HepG2 (cell line): ENCODE measurements at regions not wholly inside any gene's neighbourhood (a gene's known extent, or its start where the extent isn't known, plus 50 kb on each side); places are given as distances from the start of the nearest gene placed in this dataset.

Experiments used
- ATAC-seq: fragments of 200-7000 bp; cut with Tn5 transposase; 3 replicates; pipeline ENCODE4 v1.9.1; 2020; ENCODE audit warnings: mild to moderate bottlenecking, moderate library complexity
- BruUV-seq: library from RNA; stranded (reverse); fragments of 400-500 nt; replicated peaks from 2 replicates; lab custom pipeline; 2021; lab: Mats Ljungman, UMichigan
- CTCF ChIA-PET: fragments of 300-600 bp; formaldehyde crosslinking; extraction: SDS; loops from one replicate; lab custom pipeline; 2021; ENCODE audit warnings: low total read pairs, inconsistent platforms, low intra/inter-chr PET ratio; lab: Yijun Ruan, JAX
- POLR2A ChIA-PET: fragments of 350-600 bp; sonication (Branson Sonifier 250); formaldehyde crosslinking; loops from one replicate; lab custom pipeline; 2020; ENCODE audit warnings: antibody characterized with exemption, inconsistent platforms; lab: Yijun Ruan, JAX
- DNase-seq: peaks from one replicate; pipeline ENCODE4 v3.0.0-alpha.2; 2015; ENCODE audit warnings: low spot score
- FAIRE-seq: peaks from 3 replicates; lab custom pipeline; 2011; peaks lifted over from hg19 to GRCh38; lab: Jason Lieb, UNC
- H2AFZ ChIP-seq: one replicate; pipeline ENCODE4 v1.6.1; 2011; ENCODE audit warnings: low read length, inconsistent platforms
- H3K27ac ChIP-seq: fragments of 300-600 bp; 3 replicates; pipeline ENCODE4 v1.8.0; 2011; ENCODE audit warnings: mixed run types, mild to moderate bottlenecking, mixed read lengths, low read length, inconsistent platforms; ENCODE audit not compliant: insufficient read depth; ENCODE audit errors: extremely low read length
- H3K27me3 ChIP-seq, 2 experiments: fragments of 200-600 bp in 1 of 2; 2 replicates in 1 of 2; 3 replicates in 1 of 2; pipeline versions ENCODE4 v1.6.0 to v1.8.0; 2011; ENCODE audit warnings: low read length in 2 of 2, mild to moderate bottlenecking in 2 of 2, moderate library complexity in 2 of 2, inconsistent platforms in 1 of 2; ENCODE audit not compliant: insufficient read depth in 2 of 2, control insufficient read depth in 1 of 2
- H3K36me3 ChIP-seq, 2 experiments: fragments of 200-600 bp in 1 of 2; replicated peaks in 1 of 2; 2 replicates in 1 of 2; 3 replicates in 1 of 2; pipeline versions ENCODE4 v1.5.1 to v1.8.0; 2011; ENCODE audit warnings: low read length in 2 of 2, inconsistent platforms in 1 of 2; ENCODE audit not compliant: insufficient read depth in 2 of 2, control insufficient read depth in 1 of 2
- H3K4me1 ChIP-seq: 2 replicates; pipeline ENCODE4 v1.5.1; 2012; ENCODE audit warnings: low read length, inconsistent platforms; ENCODE audit not compliant: insufficient read depth
- H3K4me2 ChIP-seq: 2 replicates; pipeline ENCODE4 v1.6.0; 2011; ENCODE audit warnings: low read depth, low read length, inconsistent platforms
- H3K4me3 ChIP-seq, 3 experiments: fragments of 200-600 bp in 1 of 3; sonication (generic), shearing (Covaris generic) in 1 of 3; replicated peaks in 1 of 3; 2 replicates each; pipeline ENCODE4 v1.5.1; 2011 to 2016; ENCODE audit warnings: low read length in 3 of 3, inconsistent platforms in 2 of 3, low read depth in 2 of 3, mild to moderate bottlenecking in 2 of 3, control low read depth in 1 of 3, mixed read lengths in 1 of 3; ENCODE audit not compliant: insufficient read depth in 1 of 3
- H3K79me2 ChIP-seq: one replicate; pipeline ENCODE4 v1.6.1; 2011; ENCODE audit warnings: low read length, inconsistent platforms; ENCODE audit not compliant: insufficient read depth
- H3K9ac ChIP-seq: 2 replicates; pipeline ENCODE4 v1.6.0; 2011; ENCODE audit warnings: mild to moderate bottlenecking, low read depth, low read length, inconsistent platforms; ENCODE audit not compliant: insufficient read depth
- H3K9me3 ChIP-seq: 2 replicates; pipeline ENCODE4 v1.5.1; 2012; ENCODE audit warnings: mild to moderate bottlenecking, low read length
- H4K20me1 ChIP-seq: 2 replicates; pipeline ENCODE4 v1.6.0; 2011; ENCODE audit warnings: inconsistent platforms, mild to moderate bottlenecking, low read length, moderate library complexity; ENCODE audit not compliant: insufficient read depth
- ATM ChIP-seq: fragments of 450-650 bp; IDR thresholded peaks from 2 replicates; pipeline ENCODE4 v1.7.1; 2017; ENCODE audit warnings: mild to moderate bottlenecking, borderline replicate concordance
- KLF11 ChIP-seq: IDR thresholded peaks from 2 replicates; pipeline ENCODE4 v1.6.1; 2016; ENCODE audit warnings: missing compliant biosample characterization
- MIER3 ChIP-seq: IDR thresholded peaks from 2 replicates; pipeline ENCODE4 v1.6.1; 2016; ENCODE audit warnings: missing compliant biosample characterization, borderline replicate concordance
- MTA1 ChIP-seq: sonication (generic); formaldehyde crosslinking; IDR thresholded peaks from 2 replicates; pipeline ENCODE4 v1.4.0; 2020; ENCODE audit warnings: missing genetic modification reagents, mild to moderate bottlenecking, borderline replicate concordance
- PAX8 ChIP-seq: sonication (generic); formaldehyde crosslinking; IDR thresholded peaks from 2 replicates; pipeline ENCODE4 v1.8.0; 2022; ENCODE audit warnings: mild to moderate bottlenecking, missing genetic modification reagents, borderline replicate concordance
- POLR2AphosphoS2 ChIP-seq: IDR thresholded peaks from 2 replicates; pipeline ENCODE4 v1.6.1; 2011; ENCODE audit warnings: low read depth, low read length, improper control_type of control experiment
- RFXANK ChIP-seq: IDR thresholded peaks from 2 replicates; pipeline ENCODE4 v1.6.1; 2016
- SAP130 ChIP-seq: IDR thresholded peaks from 2 replicates; pipeline ENCODE4 v1.6.1; 2016; ENCODE audit warnings: low read depth
- ZFP36 ChIP-seq: fragments of 150-350 bp; IDR thresholded peaks from 2 replicates; pipeline ENCODE4 v1.6.1; 2018; ENCODE audit warnings: borderline replicate concordance, low read length, low read depth; ENCODE audit not compliant: partially characterized antibody
- ZNF205 ChIP-seq: IDR thresholded peaks from 2 replicates; pipeline ENCODE4 v1.6.1; 2018; ENCODE audit warnings: missing biosample characterization, missing genetic modification reagents
- ZNF383 ChIP-seq: sonication (generic); formaldehyde crosslinking; IDR thresholded peaks from 2 replicates; pipeline ENCODE4 v1.4.0; 2020; ENCODE audit warnings: missing genetic modification reagents, mild to moderate bottlenecking, borderline replicate concordance
- ZNF430 ChIP-seq: sonication (generic); formaldehyde crosslinking; IDR thresholded peaks from 2 replicates; pipeline ENCODE4 v1.9.0; 2021; ENCODE audit warnings: mild to moderate bottlenecking, missing genetic modification reagents
- ZNF460 ChIP-seq: sonication (generic); formaldehyde crosslinking; IDR thresholded peaks from 2 replicates; pipeline ENCODE4 v1.5.1; 2020; ENCODE audit warnings: missing genetic modification reagents, mild to moderate bottlenecking, borderline replicate concordance
- ZNF660 ChIP-seq: sonication (generic); formaldehyde crosslinking; IDR thresholded peaks from 2 replicates; pipeline ENCODE4 v1.5.1; 2020; ENCODE audit warnings: mild to moderate bottlenecking, low read depth, missing genetic modification reagents, borderline replicate concordance
- WGBS: methylation state at CpG from one replicate; pipeline ENCODE4 v1.1.6; 2017; ENCODE audit warnings: low lambda C conversion rate; 5-methylcytosine and 5-hydroxymethylcytosine counted together
- in situ Hi-C: cut with HindIII; loops from 2 replicates; pipeline ENCODE4 v1.10.0; 2017; ENCODE audit warnings: low pct_unique_long_range_greater_than_20kb; ENCODE audit not compliant: extremely low pct_ligation_motif_present
- intact Hi-C: fragments of 100-400 bp; cut with micrococcal nuclease; formaldehyde crosslinking; loops from one replicate; pipeline ENCODE4 v1.10.0; 2022; ENCODE audit not compliant: unreplicated experiment
- TF ChIP-seq, protein P1 (sequence below): sonication (generic); formaldehyde crosslinking; IDR thresholded peaks from 2 replicates; pipeline ENCODE4 v1.4.0; 2020; ENCODE audit warnings: missing genetic modification reagents, borderline replicate concordance
- TF ChIP-seq, protein P2 (sequence below): sonication (generic); formaldehyde crosslinking; IDR thresholded peaks from 2 replicates; pipeline ENCODE4 v1.4.0; 2020; ENCODE audit warnings: low read depth, mild to moderate bottlenecking, missing genetic modification reagents

- no peak overlapping the region for H2AFZ ChIP-seq
- DNase-seq (no peak), FAIRE-seq (no peak), ATAC-seq (no peak)
- H3K36me3 ChIP-seq: no peaks in the 10 kb centered on the region
- intact Hi-C loops (no loop called here), in situ Hi-C loops (no loop called here)
- no peak for TF ChIP-seq ATM
- no peak for TF ChIP-seq KLF11
- no peak for TF ChIP-seq ZFP36
- TF ChIP-seq SAP130 (CRISPR knock-in tag): no peak
- TF ChIP-seq MTA1: no peak
- TF ChIP-seq, protein P1, sequence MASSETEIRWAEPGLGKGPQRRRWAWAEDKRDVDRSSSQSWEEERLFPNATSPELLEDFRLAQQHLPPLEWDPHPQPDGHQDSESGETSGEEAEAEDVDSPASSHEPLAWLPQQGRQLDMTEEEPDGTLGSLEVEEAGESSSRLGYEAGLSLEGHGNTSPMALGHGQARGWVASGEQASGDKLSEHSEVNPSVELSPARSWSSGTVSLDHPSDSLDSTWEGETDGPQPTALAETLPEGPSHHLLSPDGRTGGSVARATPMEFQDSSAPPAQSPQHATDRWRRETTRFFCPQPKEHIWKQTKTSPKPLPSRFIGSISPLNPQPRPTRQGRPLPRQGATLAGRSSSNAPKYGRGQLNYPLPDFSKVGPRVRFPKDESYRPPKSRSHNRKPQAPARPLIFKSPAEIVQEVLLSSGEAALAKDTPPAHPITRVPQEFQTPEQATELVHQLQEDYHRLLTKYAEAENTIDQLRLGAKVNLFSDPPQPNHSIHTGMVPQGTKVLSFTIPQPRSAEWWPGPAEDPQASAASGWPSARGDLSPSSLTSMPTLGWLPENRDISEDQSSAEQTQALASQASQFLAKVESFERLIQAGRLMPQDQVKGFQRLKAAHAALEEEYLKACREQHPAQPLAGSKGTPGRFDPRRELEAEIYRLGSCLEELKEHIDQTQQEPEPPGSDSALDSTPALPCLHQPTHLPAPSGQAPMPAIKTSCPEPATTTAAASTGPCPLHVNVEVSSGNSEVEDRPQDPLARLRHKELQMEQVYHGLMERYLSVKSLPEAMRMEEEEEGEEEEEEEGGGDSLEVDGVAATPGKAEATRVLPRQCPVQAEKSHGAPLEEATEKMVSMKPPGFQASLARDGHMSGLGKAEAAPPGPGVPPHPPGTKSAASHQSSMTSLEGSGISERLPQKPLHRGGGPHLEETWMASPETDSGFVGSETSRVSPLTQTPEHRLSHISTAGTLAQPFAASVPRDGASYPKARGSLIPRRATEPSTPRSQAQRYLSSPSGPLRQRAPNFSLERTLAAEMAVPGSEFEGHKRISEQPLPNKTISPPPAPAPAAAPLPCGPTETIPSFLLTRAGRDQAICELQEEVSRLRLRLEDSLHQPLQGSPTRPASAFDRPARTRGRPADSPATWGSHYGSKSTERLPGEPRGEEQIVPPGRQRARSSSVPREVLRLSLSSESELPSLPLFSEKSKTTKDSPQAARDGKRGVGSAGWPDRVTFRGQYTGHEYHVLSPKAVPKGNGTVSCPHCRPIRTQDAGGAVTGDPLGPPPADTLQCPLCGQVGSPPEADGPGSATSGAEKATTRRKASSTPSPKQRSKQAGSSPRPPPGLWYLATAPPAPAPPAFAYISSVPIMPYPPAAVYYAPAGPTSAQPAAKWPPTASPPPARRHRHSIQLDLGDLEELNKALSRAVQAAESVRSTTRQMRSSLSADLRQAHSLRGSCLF (CRISPR knock-in tag): no peak
- no peak for TF ChIP-seq RFXANK (CRISPR knock-in tag)
- no peak for TF ChIP-seq ZNF460 (CRISPR knock-in tag)
- no peak for TF ChIP-seq ZNF430 (CRISPR knock-in tag)
- TF ChIP-seq ZNF205 (CRISPR knock-in tag): no peak
- no peak for TF ChIP-seq ZNF660
- no peak for TF ChIP-seq PAX8
- no peak for TF ChIP-seq ZNF383 (CRISPR knock-in tag)
- TF ChIP-seq MIER3 (CRISPR knock-in tag): no peak
- TF ChIP-seq POLR2AphosphoS2: no peak
- TF ChIP-seq, protein P2, sequence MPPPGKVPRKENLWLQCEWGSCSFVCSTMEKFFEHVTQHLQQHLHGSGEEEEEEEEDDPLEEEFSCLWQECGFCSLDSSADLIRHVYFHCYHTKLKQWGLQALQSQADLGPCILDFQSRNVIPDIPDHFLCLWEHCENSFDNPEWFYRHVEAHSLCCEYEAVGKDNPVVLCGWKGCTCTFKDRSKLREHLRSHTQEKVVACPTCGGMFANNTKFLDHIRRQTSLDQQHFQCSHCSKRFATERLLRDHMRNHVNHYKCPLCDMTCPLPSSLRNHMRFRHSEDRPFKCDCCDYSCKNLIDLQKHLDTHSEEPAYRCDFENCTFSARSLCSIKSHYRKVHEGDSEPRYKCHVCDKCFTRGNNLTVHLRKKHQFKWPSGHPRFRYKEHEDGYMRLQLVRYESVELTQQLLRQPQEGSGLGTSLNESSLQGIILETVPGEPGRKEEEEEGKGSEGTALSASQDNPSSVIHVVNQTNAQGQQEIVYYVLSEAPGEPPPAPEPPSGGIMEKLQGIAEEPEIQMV (CRISPR knock-in tag): no peak
- no peaks in the 10 kb centered on the region for H3K79me2 ChIP-seq
- peaks cover 0 to 15% of the 10 kb centered on the region in 2 experiments; a peak in 1 of 5 replicates for H3K27me3 ChIP-seq
- no peak overlapping the region for H3K9ac ChIP-seq
- no TSS peak for BruUV-seq
- CTCF ChIA-PET: no interaction called here
- H3K27ac ChIP-seq: no peak overlapping the region
- no peak overlapping the region for H3K4me3 ChIP-seq
- H4K20me1 ChIP-seq: no peaks in the 10 kb centered on the region
- H3K4me1 ChIP-seq: no peaks in the 10 kb centered on the region
- no peaks in the 10 kb centered on the region for H3K9me3 ChIP-seq
- 22% methylated on average over 5 of the region's 5 CpGs for WGBS
- POLR2A ChIA-PET: no interaction called here
- no peak overlapping the region for H3K4me2 ChIP-seq
These were observed 186.9 kb upstream of the SLC24A3 start for GRCh38 chr20:19025430-19026120.
